ENCODE measurements at regions not wholly inside any gene's neighbourhood (a gene's known extent, or its start where the extent isn't known, plus 50 kb on each side); places are given as distances from the start of the nearest gene placed in this dataset.

DNA sequence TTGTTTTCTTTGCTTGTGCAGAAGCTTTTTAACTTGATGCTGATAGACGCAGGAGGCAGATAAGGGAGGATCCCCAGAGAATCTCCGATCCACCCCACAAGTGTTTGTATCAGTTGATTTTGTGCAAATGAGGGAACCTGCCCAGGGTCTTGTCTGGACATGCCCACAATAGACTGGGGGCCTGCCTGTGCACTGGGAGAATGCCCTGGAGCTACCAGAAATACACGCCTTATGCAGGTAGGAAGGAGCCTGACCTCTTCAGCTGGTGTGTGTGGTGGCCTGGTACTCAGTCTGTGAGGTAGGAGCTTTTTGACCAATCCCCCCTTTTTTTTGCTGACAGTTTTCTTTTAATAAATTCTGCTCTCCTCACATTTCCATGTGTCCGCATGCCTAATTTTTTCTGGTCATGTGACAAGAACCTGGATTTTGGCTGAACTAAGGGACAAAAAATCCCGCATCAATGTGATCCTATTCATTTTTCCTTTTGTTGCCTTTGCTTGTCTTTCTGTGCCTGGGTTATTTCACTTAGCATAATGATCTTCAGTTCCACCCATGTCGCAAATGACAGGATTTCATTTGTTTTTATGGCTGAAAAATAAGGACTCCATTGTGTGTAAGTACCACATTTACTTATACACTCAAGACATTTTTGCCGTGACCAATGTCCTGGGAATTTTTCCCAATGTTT, 430.6 kb upstream of the NRG3 start:
- H3K79me1 ChIP-seq (ENCODE audit: low read depth in 1 of 2, low read length in 2 of 2), result no peaks in the 10 kb centered on the region
- H3K27me3 ChIP-seq (ENCODE audit: control insufficient read depth, insufficient read depth, low read length), result no peaks in the 10 kb centered on the region
- no peak overlapping the region for H4K8ac ChIP-seq (ENCODE audit: low read depth in 2 of 2, low read length in 2 of 2)
- H4K5ac ChIP-seq (ENCODE audit: low read depth, low read length), result no peak overlapping the region
- intact Hi-C loops (cut with micrococcal nuclease) (no loop called here), in situ Hi-C loops (cut with MboI; ENCODE audit: low sequenced_read_pairs) (no loop called here), dilution Hi-C loops (cut with HindIII; ENCODE audit: low sequenced_read_pairs, unreplicated experiment) (no loop called here)
- no peak overlapping the region for H3K18ac ChIP-seq (ENCODE audit: low read depth, low read length)
- H4K91ac ChIP-seq (ENCODE audit: insufficient read depth, low read depth, low read length), result no peak overlapping the region
- no peaks in the 10 kb centered on the region for H3K4me1 ChIP-seq (ENCODE audit: control insufficient read depth, insufficient read depth, low read length)
- ATAC-seq (ENCODE audit: low read depth) (no peak), DNase-seq (no peak)
- ChIA-PET POLR2A (ENCODE audit: unreplicated experiment) (no interaction called here), CTCF (no interaction called here)
- no peak overlapping the region for H3K4ac ChIP-seq (ENCODE audit: low read depth, low read length)
- H2BK15ac ChIP-seq (ENCODE audit: low read depth, low read length), result no peak overlapping the region
- H2BK5ac ChIP-seq (ENCODE audit: low read depth, low read length, poor library complexity, severe bottlenecking), result no peak overlapping the region
- H3K9ac ChIP-seq (ENCODE audit: low read depth, low read length), result no peak overlapping the region
- BruUV-seq (replicated peaks), result no TSS peak
- H2AK5ac ChIP-seq (ENCODE audit: low read depth, low read length), result no peak overlapping the region
- no peaks in the 10 kb centered on the region for H3K36me3 ChIP-seq (ENCODE audit: control insufficient read depth, insufficient read depth, low read length)
- no peak overlapping the region for H3K4me2 ChIP-seq (ENCODE audit: low read depth, low read length)
- H2BK120ac ChIP-seq (ENCODE audit: low read depth, low read length), result no peak overlapping the region
- TF ChIP-seq NFE2L2 (IDR thresholded peaks at IDR 0.05; ENCODE audit: low read depth, low read length), result no peak
- no peak for TF ChIP-seq POLR2A (IDR thresholded peaks at IDR 0.05; ENCODE audit: low read depth, low read length)
- TF ChIP-seq MXI1 (IDR thresholded peaks at IDR 0.05; ENCODE audit: borderline replicate concordance, low read depth, low read length), result no peak
- no peak for TF ChIP-seq RAD21 (IDR thresholded peaks at IDR 0.05; ENCODE audit: low read length)
- TF ChIP-seq SMC3 (IDR thresholded peaks at IDR 0.05; ENCODE audit: low read depth, low read length), result no peak
- TF ChIP-seq RFX5 (IDR thresholded peaks at IDR 0.05; ENCODE audit: low read depth, low read length), result no peak
- TF ChIP-seq, protein P1, sequence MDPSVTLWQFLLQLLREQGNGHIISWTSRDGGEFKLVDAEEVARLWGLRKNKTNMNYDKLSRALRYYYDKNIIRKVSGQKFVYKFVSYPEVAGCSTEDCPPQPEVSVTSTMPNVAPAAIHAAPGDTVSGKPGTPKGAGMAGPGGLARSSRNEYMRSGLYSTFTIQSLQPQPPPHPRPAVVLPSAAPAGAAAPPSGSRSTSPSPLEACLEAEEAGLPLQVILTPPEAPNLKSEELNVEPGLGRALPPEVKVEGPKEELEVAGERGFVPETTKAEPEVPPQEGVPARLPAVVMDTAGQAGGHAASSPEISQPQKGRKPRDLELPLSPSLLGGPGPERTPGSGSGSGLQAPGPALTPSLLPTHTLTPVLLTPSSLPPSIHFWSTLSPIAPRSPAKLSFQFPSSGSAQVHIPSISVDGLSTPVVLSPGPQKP (IDR thresholded peaks at IDR 0.05; ENCODE audit: borderline replicate concordance, low read depth, low read length), result no peak
- no peak for TF ChIP-seq MAZ (IDR thresholded peaks at IDR 0.05; ENCODE audit: borderline replicate concordance, low read depth, low read length)
- TF ChIP-seq, protein P2, sequence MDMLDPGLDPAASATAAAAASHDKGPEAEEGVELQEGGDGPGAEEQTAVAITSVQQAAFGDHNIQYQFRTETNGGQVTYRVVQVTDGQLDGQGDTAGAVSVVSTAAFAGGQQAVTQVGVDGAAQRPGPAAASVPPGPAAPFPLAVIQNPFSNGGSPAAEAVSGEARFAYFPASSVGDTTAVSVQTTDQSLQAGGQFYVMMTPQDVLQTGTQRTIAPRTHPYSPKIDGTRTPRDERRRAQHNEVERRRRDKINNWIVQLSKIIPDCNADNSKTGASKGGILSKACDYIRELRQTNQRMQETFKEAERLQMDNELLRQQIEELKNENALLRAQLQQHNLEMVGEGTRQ (IDR thresholded peaks at IDR 0.05; ENCODE audit: low read depth, low read length), result no peak
- TF ChIP-seq CHD1 (IDR thresholded peaks at IDR 0.05; ENCODE audit: low read depth, low read length), result no peak
- no peak for TF ChIP-seq RCOR1 (IDR thresholded peaks at IDR 0.05; ENCODE audit: insufficient replicate concordance, low read length)
- TF ChIP-seq, protein P3, sequence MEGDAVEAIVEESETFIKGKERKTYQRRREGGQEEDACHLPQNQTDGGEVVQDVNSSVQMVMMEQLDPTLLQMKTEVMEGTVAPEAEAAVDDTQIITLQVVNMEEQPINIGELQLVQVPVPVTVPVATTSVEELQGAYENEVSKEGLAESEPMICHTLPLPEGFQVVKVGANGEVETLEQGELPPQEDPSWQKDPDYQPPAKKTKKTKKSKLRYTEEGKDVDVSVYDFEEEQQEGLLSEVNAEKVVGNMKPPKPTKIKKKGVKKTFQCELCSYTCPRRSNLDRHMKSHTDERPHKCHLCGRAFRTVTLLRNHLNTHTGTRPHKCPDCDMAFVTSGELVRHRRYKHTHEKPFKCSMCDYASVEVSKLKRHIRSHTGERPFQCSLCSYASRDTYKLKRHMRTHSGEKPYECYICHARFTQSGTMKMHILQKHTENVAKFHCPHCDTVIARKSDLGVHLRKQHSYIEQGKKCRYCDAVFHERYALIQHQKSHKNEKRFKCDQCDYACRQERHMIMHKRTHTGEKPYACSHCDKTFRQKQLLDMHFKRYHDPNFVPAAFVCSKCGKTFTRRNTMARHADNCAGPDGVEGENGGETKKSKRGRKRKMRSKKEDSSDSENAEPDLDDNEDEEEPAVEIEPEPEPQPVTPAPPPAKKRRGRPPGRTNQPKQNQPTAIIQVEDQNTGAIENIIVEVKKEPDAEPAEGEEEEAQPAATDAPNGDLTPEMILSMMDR (conservative IDR thresholded peaks at IDR 0.05; ENCODE audit: low read depth, low read length), result no peak
- TF ChIP-seq BHLHE40 (IDR thresholded peaks at IDR 0.05; ENCODE audit: low read depth, low read length), result no peak
- TF ChIP-seq MAFK (IDR thresholded peaks at IDR 0.05; ENCODE audit: low read depth, low read length), result no peak
- no peak for TF ChIP-seq CEBPB (IDR thresholded peaks at IDR 0.05; ENCODE audit: low read depth, low read length)
- TF ChIP-seq FOS (IDR thresholded peaks at IDR 0.05; ENCODE audit: low read depth, low read length), result no peak
- H3K14ac ChIP-seq (replicated peaks; ENCODE audit: low read depth, low read length), result no peak overlapping the region
- no peak overlapping the region for H2AFZ ChIP-seq (replicated peaks; ENCODE audit: low read length, poor library complexity)
- H3K27ac ChIP-seq (ENCODE audit: insufficient read depth, low read length), result no peak overlapping the region
- no peak overlapping the region for H3K56ac ChIP-seq (ENCODE audit: extremely low read depth, insufficient read depth, low read length)
- WGBS, 2 experiments (ENCODE audit: extremely low coverage in 2 of 2, insufficient read length in 1 of 2), result 90% methylated on average over 2 of the region's 7 CpGs; no CpG with 5 or more reads in 1 of the 2 experiments
- H2AK9ac ChIP-seq (replicated peaks; ENCODE audit: low read depth, low read length, poor library complexity), result no peak overlapping the region
- no peaks in the 10 kb centered on the region for H4K20me1 ChIP-seq (ENCODE audit: insufficient read depth, low read length)
- peaks cover 2% of the 10 kb centered on the region; the same call in 1 of the 2 replicates for H3K9me3 ChIP-seq (ENCODE audit: control insufficient read depth, insufficient read depth, low read length)
- no peaks in the 10 kb centered on the region for H3K9me1 ChIP-seq (ENCODE audit: insufficient read depth, low read length)
- H3K4me3 ChIP-seq (ENCODE audit: insufficient read depth, low read depth, low read length), result no peak overlapping the region
- H3K23ac ChIP-seq (ENCODE audit: low read depth, low read length), result no peak overlapping the region
- no peak overlapping the region for H2BK20ac ChIP-seq (ENCODE audit: low read depth, low read length)

Measured in IMR-90 (cell line).